HG03095 (cell line): ENCODE measurements at regions not wholly inside any gene's neighbourhood (a gene's known extent, or its start where the extent isn't known, plus 50 kb on each side); places are given as distances from the start of the nearest gene placed in this dataset.

Experiments
- ATAC-seq: cut with Tn5 transposase; IDR thresholded peaks from one replicate; pipeline ENCODE4 v1.9.1; 2021; ENCODE audit warnings: moderate library complexity; ENCODE audit not compliant: unreplicated experiment

DNA sequence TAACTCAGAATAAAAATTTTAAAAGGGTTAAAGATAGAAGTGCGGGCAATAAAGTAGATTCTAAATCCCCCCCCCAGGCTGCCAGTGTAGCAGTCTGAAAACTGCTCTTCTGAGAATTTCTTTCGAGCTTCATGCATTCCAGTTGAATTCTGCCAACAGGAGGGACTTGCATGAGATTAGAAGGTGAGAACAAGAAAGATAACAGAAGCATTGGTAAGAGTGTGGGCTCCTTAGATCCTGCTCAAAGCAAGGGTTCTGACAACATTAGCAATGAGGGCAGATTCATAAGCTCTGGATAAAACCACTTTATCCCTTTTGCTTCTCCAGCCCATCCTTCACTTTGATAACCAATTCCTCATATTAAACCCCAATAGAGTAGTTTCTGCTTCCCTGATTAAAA, 235.9 kb upstream of the CDH6 start:
- no peak for ATAC-seq

DNA sequence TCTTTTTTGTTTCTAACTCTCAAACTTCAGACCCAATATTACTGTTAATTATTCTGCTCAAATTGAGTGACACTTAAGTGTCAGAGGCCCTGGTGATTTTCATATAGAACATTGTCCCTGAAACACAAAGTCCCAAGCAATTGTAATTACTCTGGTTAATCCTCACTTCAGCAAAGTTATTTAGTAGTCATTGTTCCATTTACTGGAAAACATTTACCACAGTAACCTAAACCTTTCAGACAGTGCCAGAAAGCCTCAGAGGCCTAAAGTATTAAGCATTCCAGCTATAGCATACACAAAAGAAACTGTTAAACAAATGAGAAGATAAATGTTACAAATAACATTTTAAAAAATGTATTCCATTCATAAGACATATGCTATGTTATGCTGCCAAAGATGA, 237.2 kb upstream of the CDH6 start:
- ATAC-seq, result no peak

DNA sequence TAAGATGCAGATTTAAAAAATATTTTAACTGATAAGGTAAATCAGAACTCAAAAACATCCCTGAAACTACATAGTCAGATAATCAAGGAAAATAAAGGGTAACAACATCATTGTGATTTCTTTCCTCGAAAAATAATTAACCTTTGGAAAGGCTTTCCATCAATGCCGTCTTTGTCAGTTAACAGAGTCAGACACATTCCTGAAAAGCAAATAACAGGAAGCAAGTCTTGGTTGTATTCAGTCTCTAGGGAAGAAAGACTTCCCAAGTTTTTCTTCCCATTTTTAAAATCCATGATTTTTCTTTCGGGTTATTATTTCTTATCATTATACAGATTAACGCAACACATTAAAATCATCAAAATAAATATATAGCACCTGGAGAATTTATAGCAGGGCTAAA, 256.4 kb upstream of the CDH6 start:
- no peak for ATAC-seq

DNA sequence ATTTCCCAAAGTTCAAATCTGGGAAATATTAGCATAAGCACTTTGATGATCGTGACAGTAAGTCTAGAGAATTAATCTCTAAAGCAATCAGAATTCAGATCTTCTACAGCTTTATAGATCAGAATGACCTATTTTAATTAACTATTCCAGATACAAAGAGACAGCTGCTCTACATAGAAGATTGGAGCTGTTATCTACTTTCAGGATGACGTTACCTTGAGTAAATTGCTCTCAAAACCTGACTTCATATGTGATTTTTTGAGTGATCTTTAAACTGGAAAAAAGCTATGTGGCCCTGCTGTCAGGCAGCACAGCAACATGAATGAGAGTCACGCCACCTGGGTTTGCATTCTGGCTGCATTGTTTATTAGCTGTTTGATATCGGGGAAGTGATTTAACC, 259.9 kb upstream of the CDH6 start:
- no peak for ATAC-seq

DNA sequence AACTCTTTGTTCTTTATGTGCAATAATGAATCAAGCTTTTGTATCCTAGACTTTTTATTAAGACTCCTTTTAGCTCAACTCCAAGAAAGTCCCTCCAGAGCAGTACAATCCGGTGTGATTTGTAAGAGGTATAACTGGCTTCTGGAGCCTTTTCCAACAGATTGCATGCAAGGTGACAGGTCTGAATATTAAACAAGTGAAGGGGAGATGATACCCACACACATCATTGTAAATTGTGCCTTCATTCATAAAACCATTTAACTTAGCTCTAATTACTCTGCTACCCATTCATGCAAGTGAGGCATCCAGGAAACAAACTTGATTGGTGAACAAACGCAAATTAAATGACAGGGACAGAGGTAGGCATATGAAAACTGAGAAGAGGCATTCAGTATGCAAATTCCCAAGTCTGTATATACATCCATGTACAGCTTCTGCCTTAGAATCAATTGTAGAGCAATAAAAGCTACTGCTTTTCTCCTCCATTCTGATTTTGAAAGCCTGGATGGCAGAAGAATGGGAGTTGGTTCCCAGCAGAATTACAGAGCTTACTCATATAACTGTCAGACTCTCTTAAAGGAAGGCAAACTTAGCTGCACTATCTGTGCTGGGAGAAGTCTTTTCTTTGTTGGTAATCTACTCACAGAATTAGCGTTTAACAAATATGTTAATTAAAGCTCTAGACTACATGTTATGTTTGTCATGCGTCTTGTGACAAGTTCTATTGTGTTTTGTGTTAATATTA, 261.0 kb upstream of the CDH6 start:
- no peak for ATAC-seq

DNA sequence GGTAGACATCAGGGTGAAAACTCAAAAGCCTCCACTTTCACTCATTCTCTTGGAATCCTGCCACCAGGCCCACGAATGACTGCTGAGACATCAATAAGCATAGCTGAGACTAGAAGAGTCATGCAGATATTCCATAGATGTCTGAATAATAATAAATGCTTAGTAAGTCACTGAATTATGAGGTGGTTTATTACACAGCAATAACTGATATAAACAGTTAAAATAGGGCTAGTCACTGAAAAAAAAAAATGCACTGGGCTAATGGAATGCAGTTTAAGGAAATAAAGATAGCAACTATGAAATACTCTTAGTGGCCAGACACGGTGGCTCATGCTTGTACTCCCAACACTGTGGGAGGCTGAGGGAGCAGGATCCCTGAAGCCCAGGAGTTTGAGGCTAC, 262.8 kb upstream of the CDH6 start:
- no peak for ATAC-seq

DNA sequence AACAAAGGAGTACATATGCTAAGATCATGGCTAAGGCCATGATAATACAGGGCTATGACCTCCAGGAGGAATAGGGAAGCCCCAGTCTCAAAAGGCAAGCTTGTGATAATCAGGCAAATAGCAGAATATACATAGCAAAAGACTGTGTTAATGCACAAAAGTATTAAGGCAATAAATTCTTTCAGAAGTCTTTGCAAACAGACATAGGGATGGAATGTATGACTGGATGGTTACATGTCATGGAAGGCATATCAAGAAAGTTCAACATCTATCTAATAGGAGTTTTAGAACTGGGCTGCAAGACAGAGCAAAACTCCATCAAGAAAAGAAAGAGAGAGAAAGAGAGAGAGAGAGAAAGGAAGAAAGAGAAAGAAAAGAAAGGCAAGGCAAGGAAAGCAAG, 264.5 kb upstream of the CDH6 start:
- ATAC-seq, result no peak

DNA sequence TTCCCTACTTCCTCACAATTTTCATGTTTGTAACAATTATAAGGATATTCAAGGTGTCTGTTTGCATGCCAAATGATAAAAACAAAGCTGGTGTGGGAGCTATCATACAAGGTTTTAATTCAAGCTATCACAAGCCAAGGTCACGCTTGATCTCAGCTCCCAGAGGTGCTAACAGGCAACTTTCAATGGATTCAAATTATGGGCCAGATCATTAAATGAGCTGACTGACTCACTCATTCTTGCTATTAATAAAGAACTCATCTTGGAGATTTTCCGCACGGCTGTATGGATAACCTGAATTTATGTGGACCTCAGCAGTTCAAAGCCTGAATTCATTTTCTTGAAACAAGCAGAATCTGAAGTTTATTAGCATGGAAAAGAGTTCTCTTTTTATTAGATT, 267.3 kb upstream of the CDH6 start:
- no peak for ATAC-seq

DNA sequence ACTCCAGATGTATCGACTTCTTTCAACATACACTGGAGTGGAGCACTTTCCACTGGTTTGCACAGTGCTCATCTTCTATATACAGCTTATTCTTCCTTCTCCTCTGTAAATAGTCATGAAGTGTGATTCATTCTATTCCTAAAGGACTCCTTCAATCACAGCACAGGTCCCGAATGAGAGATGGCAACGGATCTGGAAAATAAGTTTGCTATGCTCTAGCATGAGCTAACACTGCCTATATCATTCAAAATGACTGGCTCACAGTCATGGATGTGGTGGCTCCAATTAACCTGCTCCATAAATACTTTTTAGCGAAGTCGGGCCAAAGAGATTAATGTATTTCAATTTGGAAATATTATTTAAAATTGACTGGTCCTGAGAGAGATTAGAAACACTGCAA, 272.1 kb upstream of the CDH6 start:
- no peak for ATAC-seq

DNA sequence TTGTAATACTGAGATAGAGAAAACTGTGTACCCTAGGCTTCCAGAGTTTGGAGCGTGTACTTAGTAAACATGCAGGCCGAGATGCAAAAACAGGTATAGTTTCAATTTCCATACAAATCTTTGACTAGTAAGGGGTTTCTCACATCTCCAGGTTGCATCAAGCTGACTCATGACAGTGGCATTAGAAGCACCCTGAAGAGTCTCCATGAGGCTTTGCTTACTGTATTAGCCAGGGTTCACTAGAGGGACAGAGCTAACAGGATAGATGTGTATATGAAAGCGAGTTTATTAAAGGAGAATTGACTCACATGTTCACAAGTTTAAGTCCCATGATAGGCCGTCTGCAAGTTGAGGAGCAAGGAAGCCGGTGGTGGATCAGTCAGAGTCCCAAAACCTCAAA, 275.3 kb upstream of the CDH6 start:
- no peak for ATAC-seq

DNA sequence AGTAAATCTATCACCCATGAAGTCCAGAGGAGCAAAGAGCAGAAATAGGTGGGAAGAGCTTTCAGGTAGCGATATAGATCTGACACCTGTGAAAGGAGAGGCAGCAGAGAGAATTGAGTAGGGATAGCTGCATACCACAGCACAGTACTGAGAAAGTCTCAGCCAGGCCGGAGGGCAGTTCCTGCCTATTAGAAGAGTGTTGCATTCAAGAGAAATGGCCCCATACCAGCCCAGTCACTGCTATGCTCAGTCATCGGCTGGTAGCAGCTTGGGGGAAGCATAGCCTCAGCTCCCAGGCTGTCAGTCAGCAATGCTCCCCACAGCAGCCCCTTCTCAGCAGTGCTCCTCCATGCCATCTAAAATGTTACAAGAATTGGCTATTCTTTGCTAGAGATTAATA, 285.1 kb upstream of the CDH6 start:
- ATAC-seq, result no peak

DNA sequence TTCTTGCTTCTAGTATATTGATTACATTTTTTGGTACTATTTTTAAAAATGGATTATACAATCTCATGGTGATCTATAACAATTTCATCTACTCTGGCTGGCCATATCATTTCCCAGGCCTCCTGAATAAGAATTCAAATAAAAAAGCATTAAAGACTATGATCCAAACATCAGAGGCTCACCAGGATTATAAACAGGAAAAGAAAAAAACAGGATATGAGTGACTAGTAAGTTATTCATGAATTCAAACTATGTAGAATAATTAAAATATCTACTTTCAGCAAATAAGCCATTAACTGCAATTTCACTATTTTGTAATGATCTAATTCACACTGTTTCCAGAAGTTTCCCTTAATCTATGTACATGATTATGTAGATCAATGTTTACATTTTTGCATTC, 293.1 kb upstream of the CDH6 start:
- ATAC-seq, result no peak

DNA sequence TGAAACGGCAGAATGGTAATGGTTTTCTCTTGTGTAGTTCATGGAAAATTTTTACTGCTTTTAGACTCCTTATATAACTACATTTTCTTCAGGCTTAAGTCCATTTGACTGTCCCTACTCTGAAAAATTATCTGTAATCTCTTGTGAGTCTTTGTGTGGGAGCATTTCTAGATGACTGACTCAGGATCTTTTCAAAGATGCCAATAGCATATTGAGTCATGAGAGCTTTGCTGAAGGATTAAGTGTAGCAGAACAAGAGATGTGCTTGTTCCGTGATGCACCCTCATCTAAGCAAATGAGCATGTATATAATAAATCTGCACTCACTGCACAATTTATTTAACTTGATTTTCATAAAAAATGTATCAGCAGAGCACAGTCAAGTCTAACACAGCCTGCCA, 298.7 kb upstream of the CDH6 start:
- no peak for ATAC-seq

DNA sequence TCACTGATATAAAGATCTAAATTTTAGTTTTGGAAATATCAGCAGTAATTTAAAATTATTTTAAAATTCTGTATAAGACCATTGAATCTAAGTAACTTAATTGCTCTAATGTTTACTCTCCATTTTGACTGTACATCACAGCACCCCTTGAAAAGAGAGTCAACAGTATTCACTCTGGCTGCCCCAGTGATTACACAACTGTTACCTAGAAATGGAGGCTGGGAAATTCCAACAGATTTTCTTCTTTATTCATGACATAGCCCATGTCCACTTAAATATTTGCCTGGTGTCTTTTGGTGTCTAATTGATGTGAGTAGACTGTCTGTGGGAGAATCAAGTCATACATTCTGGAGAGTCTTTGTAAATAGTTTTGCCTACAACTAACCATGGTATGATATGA, 301.8 kb upstream of the CDH6 start:
- ATAC-seq, result no peak

DNA sequence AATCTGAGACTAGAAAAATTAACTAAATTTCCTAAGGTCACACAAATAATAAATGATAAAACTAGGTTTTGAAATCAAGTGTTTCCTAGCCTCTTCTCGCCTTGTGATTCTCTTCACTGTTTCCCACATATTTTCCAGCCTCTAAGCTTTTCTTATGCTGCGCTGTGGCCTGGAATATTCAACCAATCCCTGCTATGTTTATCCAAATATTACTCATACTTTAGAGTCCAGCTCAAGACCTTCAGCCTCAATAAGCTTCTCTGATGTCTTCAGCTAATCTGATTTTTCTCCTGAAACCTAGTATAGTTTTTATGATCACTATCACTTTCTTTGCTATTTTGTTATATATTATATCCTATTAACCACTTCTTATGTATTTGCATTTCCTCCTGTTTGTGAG, 303.1 kb upstream of the CDH6 start:
- no peak for ATAC-seq

DNA sequence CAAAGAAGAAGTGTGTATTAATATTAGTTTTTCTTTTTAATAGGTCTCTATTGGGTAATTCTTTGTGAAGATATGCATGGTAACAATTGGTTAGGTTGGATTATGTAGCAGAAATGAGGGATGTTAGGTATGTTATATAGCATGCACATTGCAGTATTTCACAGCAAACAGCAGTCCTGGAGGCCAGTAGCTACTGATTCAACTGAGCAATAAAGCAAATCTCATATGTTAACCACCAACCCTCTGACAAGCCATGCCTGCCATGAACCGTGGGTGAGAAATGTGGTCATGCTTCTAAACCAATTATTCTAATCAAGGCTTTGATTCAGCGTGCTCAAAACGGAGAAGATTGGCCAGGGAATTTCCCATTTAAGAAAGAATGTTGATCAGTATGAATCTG, 313.0 kb upstream of the CDH6 start:
- ATAC-seq, result no peak

DNA sequence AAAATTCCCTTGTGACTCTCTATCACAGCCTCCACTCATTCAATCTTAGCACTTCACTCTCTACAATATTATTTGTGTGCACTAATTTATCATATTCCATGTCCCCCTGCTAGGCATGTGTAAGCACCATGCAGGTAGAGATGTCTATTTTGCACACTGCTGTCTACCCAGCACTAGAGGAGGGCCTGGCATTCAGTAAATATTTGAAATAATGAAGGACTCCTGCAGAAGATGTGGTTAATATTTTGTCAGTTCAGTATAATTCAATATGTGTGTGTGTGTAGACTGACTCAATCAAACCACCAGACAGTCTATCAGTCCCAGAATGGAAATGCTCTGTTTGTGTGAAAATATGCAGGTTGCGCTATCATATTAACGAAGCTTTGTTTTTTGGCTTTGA, 313.6 kb upstream of the CDH6 start:
- ATAC-seq, result no peak

DNA sequence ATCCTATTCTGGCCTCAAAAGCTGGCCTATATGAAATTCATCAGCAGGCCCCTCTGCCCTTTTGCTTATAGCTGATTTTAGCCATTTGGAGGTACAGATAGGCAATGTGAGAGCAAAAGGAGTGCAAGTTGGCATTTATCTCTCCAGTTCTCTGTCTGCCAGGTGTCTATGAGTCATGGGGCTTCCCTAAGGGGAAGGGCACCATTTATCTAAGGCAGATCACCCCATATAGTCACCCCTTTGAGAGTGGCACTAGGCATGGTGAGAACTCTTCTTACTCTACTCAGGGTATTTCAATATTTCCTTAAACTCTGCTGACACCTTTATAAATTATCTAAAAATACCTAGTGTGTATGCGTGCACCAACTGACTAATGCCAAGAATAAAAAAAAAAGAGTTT, 314.7 kb upstream of the CDH6 start:
- ATAC-seq, result no peak

DNA sequence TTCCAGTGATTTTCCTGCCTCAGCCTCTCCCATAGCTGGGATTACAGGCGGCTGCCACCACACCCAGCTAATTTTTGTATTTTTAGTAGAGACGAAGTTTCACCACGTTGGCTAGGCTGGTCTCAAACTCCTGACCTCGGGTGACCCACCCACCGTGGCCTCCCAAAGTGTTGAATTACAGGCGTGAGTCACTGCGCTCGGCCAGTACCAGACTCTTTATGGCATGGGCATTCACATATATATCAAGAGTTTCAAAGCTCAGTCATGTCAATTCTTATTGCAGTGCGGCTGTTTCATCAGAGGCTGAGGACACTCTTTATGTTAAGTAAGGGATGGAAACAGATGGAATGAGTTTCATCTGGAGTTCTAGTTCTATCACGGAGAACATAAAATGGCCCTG, 315.2 kb upstream of the CDH6 start:
- no peak for ATAC-seq

DNA sequence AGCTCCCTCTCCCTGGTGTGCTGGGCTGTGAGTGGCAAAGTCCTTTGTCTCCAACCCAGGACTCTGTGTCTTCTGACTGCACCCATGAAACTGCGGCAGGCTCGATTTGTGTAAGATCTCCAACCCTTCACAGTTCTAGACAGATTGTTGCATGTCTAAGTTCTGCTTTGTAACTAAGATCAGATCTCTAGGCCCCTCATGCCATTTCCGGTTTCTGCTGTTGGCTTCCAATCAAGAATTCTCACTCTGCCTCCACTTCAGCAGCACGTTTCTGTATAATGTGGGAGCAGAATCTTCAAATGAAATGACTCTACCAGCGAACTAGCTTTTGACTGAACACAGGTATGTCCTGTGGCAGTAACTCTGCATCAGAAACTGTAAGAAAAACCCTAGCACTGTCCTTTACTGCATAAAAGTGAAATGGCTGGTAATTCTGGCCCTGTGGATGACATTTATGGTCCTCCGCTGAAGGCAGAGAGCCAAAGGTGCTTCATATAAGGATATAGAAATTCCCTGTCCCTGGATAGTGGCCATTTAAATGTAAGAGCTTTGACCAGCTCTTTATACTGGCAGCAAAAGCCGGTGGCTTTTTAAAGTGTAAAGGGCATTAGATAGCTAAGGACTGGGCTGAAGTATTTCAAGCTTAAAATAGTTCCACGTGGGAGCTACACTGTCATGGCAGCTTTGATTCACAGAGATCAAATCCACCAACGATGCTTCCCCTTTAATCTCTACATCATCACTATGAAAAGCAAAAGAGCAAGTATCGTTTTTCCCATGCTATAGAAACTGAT, 319.0 kb upstream of the CDH6 start:
- no peak for ATAC-seq

DNA sequence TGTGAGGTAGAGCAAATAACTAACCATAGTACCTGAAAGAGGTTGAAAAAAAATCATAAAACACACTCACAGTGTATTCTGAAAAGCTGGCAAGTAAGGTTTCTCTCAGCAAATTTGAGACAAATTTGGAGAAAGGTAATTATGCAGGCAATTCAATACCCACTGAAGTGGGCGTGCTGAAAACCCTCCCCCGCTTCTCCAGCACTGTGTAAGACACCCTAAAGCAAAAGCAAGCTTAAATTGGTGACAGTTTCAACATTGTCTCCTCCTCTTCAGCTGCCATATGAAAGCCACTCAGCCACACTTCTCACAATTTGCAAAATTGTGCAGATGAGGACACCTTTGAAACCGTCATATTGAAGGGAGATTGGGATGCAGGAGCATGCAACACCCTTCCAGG, 322.3 kb upstream of the CDH6 start:
- ATAC-seq, result no peak

DNA sequence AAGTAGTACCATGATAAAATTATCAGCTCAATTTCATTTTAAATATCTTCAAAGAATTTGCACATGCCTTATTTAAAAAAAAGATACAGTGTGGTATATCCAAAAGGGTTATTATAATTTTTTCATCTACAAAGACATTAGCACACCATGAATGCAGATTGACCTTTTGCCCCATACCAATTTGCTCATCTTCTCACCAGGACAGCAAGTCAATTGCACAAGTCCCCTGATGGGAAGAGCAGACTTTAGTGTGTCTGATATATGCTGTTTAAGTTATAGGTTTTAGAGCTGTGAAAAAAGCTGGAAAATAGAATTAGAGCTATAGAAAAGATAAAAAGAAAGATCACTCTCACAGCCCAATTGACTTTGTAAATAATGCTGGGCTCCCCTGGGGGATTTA, 325.8 kb upstream of the CDH6 start:
- ATAC-seq, result no peak

DNA sequence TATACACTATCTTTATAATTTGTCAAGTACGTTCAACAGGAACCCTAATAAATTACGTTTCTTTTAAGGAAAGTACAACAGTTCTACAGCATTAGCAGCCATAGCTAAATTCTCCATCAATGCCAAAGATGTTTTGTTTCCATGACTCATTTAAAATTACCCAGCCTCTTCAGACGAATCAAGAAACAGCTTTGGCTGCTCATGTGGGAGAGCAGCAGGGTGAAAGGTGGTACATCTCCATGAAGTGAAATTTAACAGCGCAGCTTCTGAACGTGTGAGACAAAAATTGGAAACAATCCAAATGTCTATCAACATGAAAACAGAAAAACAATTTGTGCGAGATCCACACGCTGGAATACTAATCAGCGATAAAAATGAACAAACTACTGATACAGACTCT, 327.3 kb upstream of the CDH6 start:
- no peak for ATAC-seq
